HCT116 (cell line): ENCODE measurements at regions not wholly inside any gene's neighbourhood (a gene's known extent, or its start where the extent isn't known, plus 50 kb on each side); places are given as distances from the start of the nearest gene placed in this dataset.

Experiments used
- ATAC-seq: fragments of 200-7000 bp; cut with Tn5 transposase; 2 replicates; pipeline ENCODE4 v1.9.1; 2020; ENCODE audit warnings: mild to moderate bottlenecking, moderate library complexity
- BruUV-seq: library from RNA; stranded (reverse); fragments of 400-500 nt; replicated peaks from 2 replicates; lab custom pipeline; 2021; lab: Mats Ljungman, UMichigan
- CTCF ChIA-PET: fragments of 300-600 bp; sonication (Branson Sonifier 250); formaldehyde crosslinking; loops from one replicate; lab custom pipeline; 2021; ENCODE audit warnings: antibody characterized with exemption; lab: Charles Lee
- POLR2A ChIA-PET: fragments of 300-600, 350-600 bp; sonication (Branson Sonifier 250); formaldehyde crosslinking; loops from one replicate; lab custom pipeline; 2021; ENCODE audit warnings: antibody characterized with exemption; lab: Charles Lee
- RAD21 ChIA-PET, 2 experiments: fragments of 300-600 bp; sonication (Branson Sonifier 250); formaldehyde crosslinking; loops; one replicate each; lab custom pipeline; 2023; ENCODE audit warnings: low total read pairs in 2 of 2; ENCODE audit not compliant: uncharacterized antibody in 2 of 2, unreplicated experiment in 2 of 2, low non-redundant PET in 1 of 2; lab: Charles Lee
- DNase-seq: peaks from one replicate; pipeline ENCODE4 v3.0.0-alpha.2; 2010; ENCODE audit warnings: low read depth, low spot score
- H2AFZ ChIP-seq: fragments of 200-600 bp; shearing (Covaris generic), sonication (generic); 2 replicates; pipeline ENCODE4 v1.6.1; 2017; ENCODE audit warnings: low read depth, mixed run types, mixed read lengths, antibody characterized with exemption, low read length; ENCODE audit not compliant: poor library complexity, severe bottlenecking
- H3K27ac ChIP-seq: 2 replicates; pipeline ENCODE4 v1.5.1; 2012; ENCODE audit warnings: low read depth, low read length
- H3K27me3 ChIP-seq: fragments of 200-600 bp; sonication (generic); 2 replicates; pipeline ENCODE4 v1.6.1; 2016; ENCODE audit warnings: mixed run types, low read length, mixed read lengths; ENCODE audit not compliant: insufficient read depth
- H3K36me3 ChIP-seq, 2 experiments: fragments of 200-500 bp in 1 of 2; fragments of 200-600 bp in 1 of 2; sonication (Bioruptor generic) in 1 of 2; sonication (generic) in 1 of 2; 2 replicates each; pipeline versions ENCODE4 v1.5.1 to v1.6.1; 2014 to 2016; ENCODE audit warnings: low read length in 2 of 2, inconsistent platforms in 1 of 2, mixed read lengths in 1 of 2, mixed run types in 1 of 2; ENCODE audit not compliant: insufficient read depth in 2 of 2, control insufficient read depth in 1 of 2
- H3K4me1 ChIP-seq, 2 experiments: fragments of 200-600 bp in 1 of 2; sonication (generic) in 1 of 2; 2 replicates each; pipeline versions ENCODE4 v1.5.1 to v1.6.1; 2012 to 2017; ENCODE audit warnings: low read length in 2 of 2, inconsistent platforms in 1 of 2, mild to moderate bottlenecking in 1 of 2, mixed read lengths in 1 of 2, mixed run types in 1 of 2, moderate library complexity in 1 of 2; ENCODE audit not compliant: insufficient read depth in 2 of 2, control insufficient read depth in 1 of 2
- H3K4me2 ChIP-seq: fragments of 200-600 bp; sonication (generic); 2 replicates; pipeline ENCODE4 v1.6.1; 2017; ENCODE audit warnings: mixed run types, low read length, mixed read lengths
- H3K4me3 ChIP-seq, 2 experiments: fragments of 200-600 bp in 1 of 2; sonication (generic) in 1 of 2; replicated peaks in 1 of 2; 2 replicates each; pipeline ENCODE4 v1.5.1; 2011 to 2016; ENCODE audit warnings: low read length in 2 of 2, control low read depth in 1 of 2, low read depth in 1 of 2, mild to moderate bottlenecking in 1 of 2, mixed read lengths in 1 of 2, mixed run types in 1 of 2
- H3K79me2 ChIP-seq: fragments of 200-600 bp; sonication (generic); 2 replicates; pipeline ENCODE4 v1.6.1; 2017; ENCODE audit warnings: mild to moderate bottlenecking, mixed run types, low read length, moderate library complexity, mixed read lengths; ENCODE audit not compliant: insufficient read depth
- H3K9ac ChIP-seq: fragments of 200-600 bp; sonication (generic); 2 replicates; pipeline ENCODE4 v1.6.1; 2016; ENCODE audit warnings: low read length, mixed read lengths
- H3K9me2 ChIP-seq: fragments of 200-600 bp; sonication (generic), shearing (Covaris generic); 2 replicates; pipeline ENCODE4 v1.6.1; 2017; ENCODE audit warnings: mixed run types, mild to moderate bottlenecking, moderate library complexity; ENCODE audit not compliant: insufficient read depth
- H3K9me3 ChIP-seq, 2 experiments: fragments of 200-500 bp in 1 of 2; fragments of 200-600 bp in 1 of 2; sonication (Bioruptor generic) in 1 of 2; sonication (generic) in 1 of 2; 2 replicates each; pipeline ENCODE4 v1.6.1; 2014 to 2017; ENCODE audit warnings: low read length in 2 of 2, mixed read lengths in 2 of 2, inconsistent platforms in 1 of 2, low read depth in 1 of 2, mild to moderate bottlenecking in 1 of 2, mixed run types in 1 of 2, moderate library complexity in 1 of 2; ENCODE audit not compliant: control insufficient read depth in 1 of 2, insufficient read depth in 1 of 2
- H4K20me1 ChIP-seq: fragments of 200-600 bp; sonication (generic), shearing (Covaris generic); 2 replicates; pipeline ENCODE4 v1.6.1; 2017; ENCODE audit warnings: mixed run types, mild to moderate bottlenecking, moderate library complexity; ENCODE audit not compliant: insufficient read depth
- CEBPB ChIP-seq: IDR thresholded peaks from 2 replicates; pipeline ENCODE4 v1.6.1; 2012; ENCODE audit warnings: low read depth
- CTCF ChIP-seq, 3 experiments: fragments of 200-600 bp in 1 of 3; sonication (generic) in 1 of 3; IDR thresholded peaks in 2 of 3; conservative IDR thresholded peaks in 1 of 3; 2 replicates each; pipeline ENCODE4 v1.5.1; 2012 to 2017; ENCODE audit warnings: low read depth in 2 of 3, low read length in 2 of 3, antibody characterized with exemption in 1 of 3, borderline replicate concordance in 1 of 3, control low read depth in 1 of 3, mild to moderate bottlenecking in 1 of 3, mixed read lengths in 1 of 3, mixed run types in 1 of 3, moderate library complexity in 1 of 3; ENCODE audit not compliant: insufficient read depth in 1 of 3
- ELF1 ChIP-seq: IDR thresholded peaks from 2 replicates; pipeline ENCODE4 v1.6.1; 2012; ENCODE audit warnings: low read depth, borderline replicate concordance
- EZH2phosphoT487 ChIP-seq: fragments of 200-600 bp; IDR thresholded peaks from 2 replicates; pipeline ENCODE4 v1.6.1; 2018; ENCODE audit warnings: antibody characterized with exemption, borderline replicate concordance
- POLR2A ChIP-seq: IDR thresholded peaks from 2 replicates; pipeline ENCODE4 v1.7.0; 2011; ENCODE audit warnings: borderline replicate concordance; ENCODE audit not compliant: insufficient read depth, insufficient read length; ENCODE audit errors: extremely low read depth
- POLR2AphosphoS5 ChIP-seq: IDR thresholded peaks from 2 replicates; pipeline ENCODE4 v1.6.1; 2011; ENCODE audit warnings: mild to moderate bottlenecking, low read depth, low read length, moderate library complexity
- SIN3A ChIP-seq: IDR thresholded peaks from 2 replicates; pipeline ENCODE4 v1.6.1; 2012; ENCODE audit warnings: low read depth
- SRF ChIP-seq: IDR thresholded peaks from 2 replicates; pipeline ENCODE4 v1.6.1; 2012; ENCODE audit warnings: low read depth
- ZBTB33 ChIP-seq: IDR thresholded peaks from 2 replicates; pipeline ENCODE4 v1.6.1; 2011; ENCODE audit warnings: mild to moderate bottlenecking, low read length, moderate library complexity; ENCODE audit not compliant: insufficient replicate concordance; ENCODE audit errors: extremely low read depth
- ZNF274 ChIP-seq: fragments of 200-500 bp; sonication (Bioruptor generic); IDR thresholded peaks from 2 replicates; pipeline ENCODE4 v1.6.1; 2014; ENCODE audit warnings: mild to moderate bottlenecking, low read depth, low read length, inconsistent platforms
- intact Hi-C: fragments of 100-400 bp; cut with micrococcal nuclease; formaldehyde crosslinking; loops from 2 replicates; pipeline ENCODE4 v1.10.0; 2022
- TF ChIP-seq, protein P1 (sequence below): IDR thresholded peaks from 2 replicates; pipeline ENCODE4 v1.6.1; 2012

GRCh38 chr6:134621858-134622257 is 303.9 kb upstream of the SGK1 start:
- ChIA-PET CTCF (no interaction called here), POLR2A (no interaction called here), RAD21 (no interaction called here)
- no peak overlapping the region for H3K27ac ChIP-seq
- no TSS peak for BruUV-seq
- no peak overlapping the region for H3K4me3 ChIP-seq
- TF ChIP-seq POLR2A (no peak), ZNF274 (no peak), POLR2AphosphoS5 (no peak), CTCF (IDR thresholded peaks at IDR 0.05 in 2 of 3, conservative IDR thresholded peaks at IDR 0.05 in 1 of 3; ENCODE audit: borderline replicate concordance in 1 of 3, insufficient read depth in 1 of 3, low read depth in 2 of 3, low read length in 2 of 3) (no peak), EZH2phosphoT487 (no peak)
- no peaks in the 10 kb centered on the region for H3K27me3 ChIP-seq
- H4K20me1 ChIP-seq: no peaks in the 10 kb centered on the region
- H3K9me2 ChIP-seq: no peaks in the 10 kb centered on the region
- H3K9me3 ChIP-seq: no peaks in the 10 kb centered on the region
- H3K79me2 ChIP-seq: no peaks in the 10 kb centered on the region
- DNase-seq: no peak
- no peak overlapping the region for H3K4me2 ChIP-seq
- ATAC-seq: no peak
- no peaks in the 10 kb centered on the region for H3K4me1 ChIP-seq
- H2AFZ ChIP-seq: no peak overlapping the region
- no peak overlapping the region for H3K9ac ChIP-seq
- intact Hi-C loops: no loop called here
- H3K36me3 ChIP-seq: no peaks in the 10 kb centered on the region

- Histone ChIP-seq H3K4me1 (no peaks in the 10 kb centered on the region), H3K27ac (no peak overlapping the region), H3K9me2 (no peaks in the 10 kb centered on the region), H3K9me3 (no peaks in the 10 kb centered on the region), H3K4me2 (no peak overlapping the region), H3K79me2 (no peaks in the 10 kb centered on the region), H3K27me3 (no peaks in the 10 kb centered on the region), H2AFZ (no peak overlapping the region), H3K36me3 (no peaks in the 10 kb centered on the region), H3K9ac (no peak overlapping the region), H4K20me1 (no peaks in the 10 kb centered on the region), H3K4me3 (no peak overlapping the region)
- DNase-seq (no peak), ATAC-seq (no peak)
- CTCF ChIA-PET: interaction anchor here (1.0 kb wide), 1 partner anchor 525 kb away, joined by 3 read pairs; no protein-coding TSS in a partner anchor
- POLR2A ChIA-PET: no interaction called here
- intact Hi-C loops: no loop called here
- TF ChIP-seq ELF1 (no peak), SRF (no peak), SIN3A (no peak), CEBPB (no peak), ZNF274 (no peak), ZBTB33 (no peak)
- TF ChIP-seq, protein P1, sequence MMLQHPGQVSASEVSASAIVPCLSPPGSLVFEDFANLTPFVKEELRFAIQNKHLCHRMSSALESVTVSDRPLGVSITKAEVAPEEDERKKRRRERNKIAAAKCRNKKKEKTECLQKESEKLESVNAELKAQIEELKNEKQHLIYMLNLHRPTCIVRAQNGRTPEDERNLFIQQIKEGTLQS: no peak
- RAD21 ChIA-PET: no interaction called here
- BruUV-seq: no TSS peak
Observed at GRCh38 chr6:134619789-134620188, 301.9 kb upstream of the SGK1 start.
